ENCODE measurements at regions not wholly inside any gene's neighbourhood (a gene's known extent, or its start where the extent isn't known, plus 50 kb on each side); places are given as distances from the start of the nearest gene placed in this dataset.

GRCh38 chr14:76955575-76956315, 72.8 kb downstream of the IRF2BPL start:
- no peak for TF ChIP-seq CTCF (IDR thresholded peaks at IDR 0.05)
- TF ChIP-seq EZH2 (IDR thresholded peaks at IDR 0.05; ENCODE audit: borderline replicate concordance, insufficient read depth, low read depth, low read length, poor library complexity, severe bottlenecking): no peak
